ENCODE measurements at regions not wholly inside any gene's neighbourhood (a gene's known extent, or its start where the extent isn't known, plus 50 kb on each side); places are given as distances from the start of the nearest gene placed in this dataset.
"Not testable (repeated sequence)": the region's sequence is repeated elsewhere in the genome, so short reads cannot be mapped to it uniquely, and the experiment has no call there.

- Histone ChIP-seq H3K4me1 (no peaks in the 10 kb centered on the region), H3K9me3 (no peaks in the 10 kb centered on the region), H3K27ac (no peak overlapping the region), H3K4me3 (no peak overlapping the region), H3K36me3 (no peaks in the 10 kb centered on the region), H3K27me3 (no peaks in the 10 kb centered on the region)
- ATAC-seq (no peak), DNase-seq (no peak)
- TF ChIP-seq, protein P1, sequence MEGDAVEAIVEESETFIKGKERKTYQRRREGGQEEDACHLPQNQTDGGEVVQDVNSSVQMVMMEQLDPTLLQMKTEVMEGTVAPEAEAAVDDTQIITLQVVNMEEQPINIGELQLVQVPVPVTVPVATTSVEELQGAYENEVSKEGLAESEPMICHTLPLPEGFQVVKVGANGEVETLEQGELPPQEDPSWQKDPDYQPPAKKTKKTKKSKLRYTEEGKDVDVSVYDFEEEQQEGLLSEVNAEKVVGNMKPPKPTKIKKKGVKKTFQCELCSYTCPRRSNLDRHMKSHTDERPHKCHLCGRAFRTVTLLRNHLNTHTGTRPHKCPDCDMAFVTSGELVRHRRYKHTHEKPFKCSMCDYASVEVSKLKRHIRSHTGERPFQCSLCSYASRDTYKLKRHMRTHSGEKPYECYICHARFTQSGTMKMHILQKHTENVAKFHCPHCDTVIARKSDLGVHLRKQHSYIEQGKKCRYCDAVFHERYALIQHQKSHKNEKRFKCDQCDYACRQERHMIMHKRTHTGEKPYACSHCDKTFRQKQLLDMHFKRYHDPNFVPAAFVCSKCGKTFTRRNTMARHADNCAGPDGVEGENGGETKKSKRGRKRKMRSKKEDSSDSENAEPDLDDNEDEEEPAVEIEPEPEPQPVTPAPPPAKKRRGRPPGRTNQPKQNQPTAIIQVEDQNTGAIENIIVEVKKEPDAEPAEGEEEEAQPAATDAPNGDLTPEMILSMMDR (IDR thresholded peaks at IDR 0.05) = no peak
- no peak for TF ChIP-seq POLR2A (IDR thresholded peaks at IDR 0.05)
- WGBS (ENCODE audit: insufficient coverage, low coverage, low lambda C conversion rate, missing lambda C conversion rate) = 76% methylated on average over 7 of the region's 7 CpGs
- intact Hi-C loops (cut with DNase I) = no loop called here
Observed at GRCh38 chr7:106584914-106585759, 75.8 kb downstream of the CCDC71L start.

DNA sequence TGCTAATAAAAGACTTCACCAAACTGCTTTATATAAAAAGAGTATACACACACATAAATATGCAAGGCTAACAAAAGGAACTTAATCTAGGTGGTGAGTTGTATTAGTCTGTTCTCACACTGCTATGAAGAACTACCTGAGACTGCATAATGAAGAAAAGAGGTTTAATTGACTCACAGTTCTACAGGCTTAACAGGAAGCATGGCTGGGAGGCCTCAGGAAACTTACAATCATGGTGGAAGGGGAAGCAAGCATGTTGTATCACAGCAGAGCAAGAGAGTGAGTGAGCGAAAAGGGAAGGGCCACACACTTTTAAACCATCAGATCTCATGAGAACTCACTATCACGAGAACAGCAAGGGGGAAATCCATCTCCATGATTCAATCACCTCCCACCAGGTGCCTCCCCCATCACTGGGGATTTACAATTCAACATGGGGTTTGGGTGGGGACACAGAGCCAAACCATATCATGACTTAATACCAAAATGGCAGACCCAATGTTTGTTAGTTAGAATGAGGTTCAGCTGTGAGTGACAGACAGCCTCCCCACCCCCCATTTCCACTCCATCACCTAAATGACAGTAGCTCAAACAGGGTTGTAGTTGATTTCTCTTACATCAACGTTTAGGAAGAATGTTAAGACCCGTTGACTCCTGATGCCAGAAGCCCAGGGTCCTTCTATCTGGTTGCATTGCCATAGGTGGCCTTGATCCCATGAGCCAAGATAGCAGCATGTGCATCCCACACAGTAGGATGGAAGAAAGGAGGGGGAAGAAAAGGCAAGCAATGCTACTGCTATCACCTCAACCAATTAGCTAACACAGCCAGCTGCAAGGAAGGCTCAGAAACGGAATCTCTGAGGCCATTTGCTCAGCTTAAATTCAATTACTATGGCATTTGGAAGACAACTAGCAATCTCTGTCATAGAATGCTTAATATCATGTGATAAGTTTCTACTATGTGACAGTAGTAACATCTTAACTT, 77.0 kb downstream of the CCDC71L start:
- TF ChIP-seq POLR2A (IDR thresholded peaks at IDR 0.05) = no peak
- H3K27ac ChIP-seq = no peak overlapping the region
- ATAC-seq = no peak
- intact Hi-C loops (cut with DNase I) = no loop called here
- no peak overlapping the region for H3K4me3 ChIP-seq
- H3K27me3 ChIP-seq = no peaks in the 10 kb centered on the region
- H3K9me3 ChIP-seq = no peaks in the 10 kb centered on the region
- H3K36me3 ChIP-seq = no peaks in the 10 kb centered on the region
- DNase-seq = no peak
- WGBS (ENCODE audit: insufficient coverage, low coverage, low lambda C conversion rate, missing lambda C conversion rate) = 36% methylated on average over 3 of the region's 5 CpGs
- H3K4me1 ChIP-seq = no peaks in the 10 kb centered on the region

DNA sequence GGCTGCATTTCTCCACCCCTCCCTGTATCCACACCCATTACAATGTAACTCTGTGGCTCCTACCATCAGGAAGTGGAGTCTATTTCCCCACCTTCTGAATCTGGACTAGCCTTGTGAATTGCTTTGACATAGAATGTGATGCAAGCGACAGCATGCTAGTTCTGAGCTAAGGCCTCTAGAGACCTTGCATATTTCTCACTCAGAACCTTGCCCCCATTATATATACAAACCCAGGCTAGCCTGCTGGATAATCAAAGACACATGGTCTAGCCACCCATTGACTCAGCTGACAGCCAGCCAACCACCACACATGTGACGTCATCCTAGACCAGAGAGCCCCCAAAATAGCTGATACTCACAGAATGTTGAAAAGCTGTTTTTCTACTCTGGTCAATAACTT, 77.9 kb downstream of the CCDC71L start:
- WGBS (ENCODE audit: insufficient coverage, low coverage, low lambda C conversion rate, missing lambda C conversion rate) = 85% methylated on average over 2 of the region's 2 CpGs
- no peak overlapping the region for H3K27ac ChIP-seq
- ATAC-seq (no peak), DNase-seq (no peak)
- no peaks in the 10 kb centered on the region for H3K27me3 ChIP-seq
- no peak overlapping the region for H3K4me3 ChIP-seq
- H3K9me3 ChIP-seq = no peaks in the 10 kb centered on the region
- intact Hi-C loops (cut with DNase I) = no loop called here
- no peak for TF ChIP-seq POLR2A (IDR thresholded peaks at IDR 0.05)
- TF ChIP-seq, protein P1 (IDR thresholded peaks at IDR 0.05) = no peak
- H3K36me3 ChIP-seq = no peaks in the 10 kb centered on the region
- H3K4me1 ChIP-seq = no peaks in the 10 kb centered on the region

DNA sequence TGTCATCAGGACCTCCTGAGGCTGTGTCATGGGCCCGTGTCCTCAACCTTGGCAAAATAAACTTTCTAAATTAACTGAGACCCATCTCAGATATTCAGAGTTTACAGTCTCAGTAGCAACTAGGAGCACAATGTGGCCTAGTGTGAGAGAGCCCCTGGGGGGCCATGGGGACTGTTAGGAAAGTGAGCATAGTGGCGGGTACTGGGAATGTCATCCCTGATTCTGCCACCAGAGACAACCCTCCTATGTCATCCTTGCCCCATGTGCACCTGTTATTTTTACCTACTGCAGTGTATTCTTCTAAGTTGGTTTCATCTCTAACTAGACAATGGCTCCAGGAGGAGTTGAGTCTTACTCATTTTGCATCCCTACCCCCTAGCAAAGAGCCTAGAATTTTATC, 78.6 kb downstream of the CCDC71L start:
- 86% methylated on average over 1 of the region's 2 CpGs for WGBS (ENCODE audit: insufficient coverage, low coverage, low lambda C conversion rate, missing lambda C conversion rate)
- Histone ChIP-seq H3K4me3 (no peak overlapping the region), H3K9me3 (no peaks in the 10 kb centered on the region), H3K4me1 (no peaks in the 10 kb centered on the region), H3K27me3 (no peaks in the 10 kb centered on the region), H3K27ac (no peak overlapping the region), H3K36me3 (no peaks in the 10 kb centered on the region)
- TF ChIP-seq, protein P1 (IDR thresholded peaks at IDR 0.05) = no peak
- no peak for TF ChIP-seq POLR2A (IDR thresholded peaks at IDR 0.05)
- intact Hi-C loops (cut with DNase I) = no loop called here
- DNase-seq = no peak
- no peak for ATAC-seq

DNA sequence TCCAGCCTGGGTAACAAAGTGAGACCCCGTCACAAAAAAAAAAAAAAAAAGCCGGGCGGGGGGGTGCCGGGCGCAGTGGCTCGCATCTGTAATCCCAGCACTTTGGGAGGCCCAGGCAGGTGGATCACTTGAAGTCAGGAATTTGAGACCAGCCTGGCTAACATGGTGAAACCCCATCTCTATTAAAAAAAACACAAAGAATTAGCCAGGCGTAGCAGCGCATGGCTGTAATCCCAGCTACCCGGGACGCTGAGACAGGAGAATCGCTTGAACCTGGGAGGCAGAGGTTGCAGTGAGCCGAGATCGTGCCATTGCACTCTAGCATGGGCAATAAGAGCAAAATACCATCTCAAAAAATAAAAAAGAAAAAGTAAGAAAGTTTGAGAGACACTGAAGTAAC, 81.9 kb downstream of the CCDC71L start:
- H3K4me3 ChIP-seq; DNase-seq; H3K4me1 ChIP-seq; intact Hi-C loops (cut with DNase I); H3K9me3 ChIP-seq; ATAC-seq; H3K27me3 ChIP-seq; H3K27ac ChIP-seq; H3K36me3 ChIP-seq: not testable (repeated sequence)
- 97% methylated on average over 12 of the region's 13 CpGs for WGBS (ENCODE audit: insufficient coverage, low coverage, low lambda C conversion rate, missing lambda C conversion rate)
